Parathyroid adenoma (tissue), 2 donors: ENCODE measurements at regions not wholly inside any gene's neighbourhood (a gene's known extent, or its start where the extent isn't known, plus 50 kb on each side); places are given as distances from the start of the nearest gene placed in this dataset.

Experiments used
- H2AFZ ChIP-seq: fragments of 300-600 bp; sonication (generic); one replicate; pipeline ENCODE4 v1.7.0; 2017; ENCODE audit warnings: antibody characterized with exemption, mild to moderate bottlenecking
- H3K27ac ChIP-seq: fragments of 300-600 bp; sonication (generic); one replicate; pipeline ENCODE4 v1.7.0; 2017
- H3K27me3 ChIP-seq: fragments of 300-600 bp; sonication (generic); one replicate; pipeline ENCODE4 v1.7.0; 2017; ENCODE audit warnings: low read length; ENCODE audit not compliant: control insufficient read depth, insufficient read depth
- H3K36me3 ChIP-seq: fragments of 300-600 bp; sonication (generic); one replicate; pipeline ENCODE4 v1.7.0; 2017; ENCODE audit warnings: low read length; ENCODE audit not compliant: control insufficient read depth, insufficient read depth
- H3K4me1 ChIP-seq: fragments of 300-600 bp; sonication (generic); one replicate; pipeline ENCODE4 v1.7.0; 2017; ENCODE audit warnings: control low read depth
- H3K4me2 ChIP-seq: fragments of 300-600 bp; sonication (generic); one replicate; pipeline ENCODE4 v1.7.0; 2017; ENCODE audit warnings: low read length
- H3K4me3 ChIP-seq: fragments of 300-600 bp; sonication (generic); one replicate; pipeline ENCODE4 v1.7.0; 2017; ENCODE audit warnings: low read depth, low read length
- H3K79me2 ChIP-seq: fragments of 300-600 bp; sonication (generic); one replicate; pipeline ENCODE4 v1.7.0; 2017; ENCODE audit warnings: control low read depth
- H3K9ac ChIP-seq: fragments of 300-600 bp; sonication (generic); one replicate; pipeline ENCODE4 v1.7.0; 2017; ENCODE audit warnings: mild to moderate bottlenecking
- H3K9me3 ChIP-seq: fragments of 300-600 bp; sonication (generic); one replicate; pipeline ENCODE4 v1.7.0; 2017; ENCODE audit warnings: low read length; ENCODE audit not compliant: control insufficient read depth
- CTCF ChIP-seq: fragments of 300-600 bp; sonication (generic); IDR thresholded peaks from one replicate; pipeline ENCODE4 v1.7.0; 2017; ENCODE audit warnings: antibody characterized with exemption, mild to moderate bottlenecking
- donor health status: primary hyperparathyroidism.

DNA sequence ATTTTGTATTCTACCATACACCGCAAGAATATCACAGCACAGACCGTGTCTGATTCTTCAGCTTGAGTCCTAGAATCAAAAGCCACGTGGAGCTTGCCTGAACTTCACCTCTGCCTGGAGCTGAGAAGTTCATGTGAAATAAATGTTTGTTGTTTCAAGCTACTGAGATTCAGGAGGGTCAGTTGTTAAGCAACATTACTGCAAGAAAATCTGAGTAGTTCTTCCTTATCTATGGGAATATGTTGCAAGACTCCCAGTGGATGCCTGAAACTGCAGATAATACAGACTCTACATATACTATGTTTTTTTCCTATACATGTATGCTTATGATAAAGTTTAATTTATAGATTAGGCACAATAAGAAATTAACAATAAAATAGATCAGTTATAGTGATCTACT is 995.3 kb downstream of the TBC1D22A start:
- Histone ChIP-seq H3K9me3 (no peaks in the 10 kb centered on the region), H3K27ac (no peak overlapping the region), H3K4me1 (no peaks in the 10 kb centered on the region), H3K36me3 (no peaks in the 10 kb centered on the region), H3K9ac (no peak overlapping the region), H3K27me3 (no peaks in the 10 kb centered on the region), H2AFZ (no peak overlapping the region), H3K4me2 (no peak overlapping the region), H3K4me3 (no peak overlapping the region), H3K79me2 (no peaks in the 10 kb centered on the region)
- no peak for TF ChIP-seq CTCF

DNA sequence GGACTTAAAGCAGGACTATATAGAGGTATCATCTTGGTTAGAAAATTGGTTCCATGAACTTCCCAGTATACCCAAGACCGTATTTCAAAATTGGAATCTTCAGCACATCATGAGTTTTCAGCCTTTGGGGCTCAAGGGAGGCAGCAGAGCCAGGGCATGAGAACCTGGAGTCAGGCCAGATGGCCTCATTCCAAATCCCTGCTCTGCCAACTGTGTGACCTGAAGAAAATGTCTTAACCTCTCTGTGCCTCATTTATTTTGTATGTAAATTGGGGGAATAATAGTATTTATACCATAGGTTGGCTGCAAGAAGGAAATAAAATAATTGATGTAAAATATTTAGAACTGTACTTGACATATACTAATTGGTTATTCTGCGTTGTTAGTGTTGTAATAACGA is 987.6 kb downstream of the TBC1D22A start:
- H3K4me3 ChIP-seq, result no peak overlapping the region
- H3K27me3 ChIP-seq, result no peaks in the 10 kb centered on the region
- H3K4me1 ChIP-seq, result no peaks in the 10 kb centered on the region
- H3K9ac ChIP-seq, result no peak overlapping the region
- H3K9me3 ChIP-seq, result no peaks in the 10 kb centered on the region
- H3K4me2 ChIP-seq, result no peak overlapping the region
- H3K36me3 ChIP-seq, result no peaks in the 10 kb centered on the region
- no peak overlapping the region for H2AFZ ChIP-seq
- H3K27ac ChIP-seq, result no peak overlapping the region
- H3K79me2 ChIP-seq, result no peaks in the 10 kb centered on the region
- TF ChIP-seq CTCF, result no peak

DNA sequence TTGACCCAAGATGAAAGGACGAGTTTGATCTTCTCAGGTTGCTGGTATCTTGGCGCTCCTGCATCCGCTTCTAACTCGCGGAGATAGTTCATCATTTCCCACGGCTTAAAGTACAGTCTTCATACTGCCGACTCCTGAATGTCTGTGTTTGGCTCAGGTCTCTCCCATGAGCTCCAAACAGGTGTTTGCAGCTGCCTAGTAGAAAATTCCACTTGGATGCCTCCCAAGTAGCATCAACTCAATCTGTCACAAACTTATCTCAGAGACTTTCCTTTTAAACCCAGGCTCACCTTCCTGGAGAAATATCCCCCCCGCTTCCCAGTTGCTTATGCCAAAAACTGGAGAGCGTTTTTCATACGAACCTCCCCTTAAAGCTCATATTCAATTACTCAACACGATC is 986.5 kb downstream of the TBC1D22A start:
- Histone ChIP-seq H3K27me3 (no peaks in the 10 kb centered on the region), H3K4me1 (no peaks in the 10 kb centered on the region), H2AFZ (no peak overlapping the region), H3K27ac (no peak overlapping the region), H3K4me2 (no peak overlapping the region), H3K79me2 (no peaks in the 10 kb centered on the region), H3K9me3 (no peaks in the 10 kb centered on the region), H3K36me3 (no peaks in the 10 kb centered on the region), H3K9ac (no peak overlapping the region), H3K4me3 (no peak overlapping the region)
- no peak for TF ChIP-seq CTCF

GRCh38 chr22:47748271-47748670 is 985.8 kb downstream of the TBC1D22A start:
- Histone ChIP-seq H3K9ac (no peak overlapping the region), H3K27me3 (no peaks in the 10 kb centered on the region), H2AFZ (no peak overlapping the region), H3K9me3 (no peaks in the 10 kb centered on the region), H3K79me2 (no peaks in the 10 kb centered on the region), H3K4me3 (no peak overlapping the region), H3K27ac (no peak overlapping the region), H3K4me1 (no peaks in the 10 kb centered on the region), H3K4me2 (no peak overlapping the region), H3K36me3 (no peaks in the 10 kb centered on the region)
- TF ChIP-seq CTCF, result no peak

- H3K27ac ChIP-seq, result no peak overlapping the region
- H2AFZ ChIP-seq, result no peak overlapping the region
- H3K9ac ChIP-seq, result no peak overlapping the region
- no peak for TF ChIP-seq CTCF
- no peaks in the 10 kb centered on the region for H3K4me1 ChIP-seq
- no peaks in the 10 kb centered on the region for H3K79me2 ChIP-seq
- no peaks in the 10 kb centered on the region for H3K9me3 ChIP-seq
- H3K27me3 ChIP-seq, result no peaks in the 10 kb centered on the region
- no peaks in the 10 kb centered on the region for H3K36me3 ChIP-seq
- no peak overlapping the region for H3K4me2 ChIP-seq
- H3K4me3 ChIP-seq, result no peak overlapping the region
These were observed 977.8 kb downstream of the TBC1D22A start for GRCh38 chr22:47740109-47740805.
